Keratinocyte (primary cell): ENCODE measurements at regions not wholly inside any gene's neighbourhood (a gene's known extent, or its start where the extent isn't known, plus 50 kb on each side); places are given as distances from the start of the nearest gene placed in this dataset.

ENCODE experiments used
- DNase-seq: peaks from one replicate; pipeline ENCODE4 v3.0.0-alpha.2; 2011; ENCODE audit warnings: low read depth, missing footprints, low spot score
- FAIRE-seq: peaks from 2 replicates; lab custom pipeline; 2011; peaks lifted over from hg19 to GRCh38; lab: Jason Lieb, UNC
- H2AFZ ChIP-seq: 2 replicates; pipeline ENCODE4 v1.6.0; 2012; ENCODE audit warnings: low read length, control low read depth, inconsistent platforms; ENCODE audit not compliant: control insufficient read depth
- H3K27ac ChIP-seq: 2 replicates; pipeline ENCODE4 v1.5.1; 2011; ENCODE audit warnings: low read length; ENCODE audit not compliant: control insufficient read depth, insufficient read depth
- H3K27me3 ChIP-seq: 3 replicates; pipeline ENCODE4 v1.6.0; 2011; ENCODE audit warnings: low read length; ENCODE audit not compliant: control insufficient read depth, insufficient read depth; ENCODE audit errors: extremely low read depth
- H3K36me3 ChIP-seq, 2 experiments: 2 replicates in 1 of 2; 3 replicates in 1 of 2; pipeline ENCODE4 v1.5.1; 2011; ENCODE audit warnings: low read length in 2 of 2, mild to moderate bottlenecking in 1 of 2; ENCODE audit not compliant: control insufficient read depth in 2 of 2, insufficient read depth in 2 of 2; ENCODE audit errors: extremely low read depth in 1 of 2
- H3K4me1 ChIP-seq: 3 replicates; pipeline ENCODE4 v1.5.1; 2011; ENCODE audit warnings: low read length; ENCODE audit not compliant: control insufficient read depth, insufficient read depth; ENCODE audit errors: extremely low read depth
- H3K4me2 ChIP-seq: 3 replicates; pipeline ENCODE4 v1.6.0; 2011; ENCODE audit warnings: low read depth, low read length; ENCODE audit not compliant: control insufficient read depth, insufficient read depth; ENCODE audit errors: extremely low read depth
- H3K4me3 ChIP-seq, 3 experiments: fragments of 200-600 bp in 1 of 3; sonication (generic) in 1 of 3; 2 replicates in 2 of 3; 3 replicates in 1 of 3; pipeline ENCODE4 v1.5.1; 2011 to 2016; ENCODE audit warnings: low read length in 3 of 3, mild to moderate bottlenecking in 3 of 3, control low read depth in 2 of 3, inconsistent platforms in 1 of 3, low read depth in 1 of 3, mixed read lengths in 1 of 3, mixed run types in 1 of 3, moderate library complexity in 1 of 3; ENCODE audit not compliant: control insufficient read depth in 2 of 3, insufficient read depth in 2 of 3; ENCODE audit errors: extremely low read depth in 1 of 3
- H3K79me2 ChIP-seq: 2 replicates; pipeline ENCODE4 v1.6.0; 2012; ENCODE audit warnings: low read length; ENCODE audit not compliant: control insufficient read depth, insufficient read depth
- H3K9ac ChIP-seq: 3 replicates; pipeline ENCODE4 v1.6.0; 2011; ENCODE audit warnings: low read length; ENCODE audit not compliant: control insufficient read depth, insufficient read depth; ENCODE audit errors: extremely low read depth
- H3K9me1 ChIP-seq: 3 replicates; pipeline ENCODE4 v1.6.0; 2011; ENCODE audit warnings: low read length; ENCODE audit not compliant: control insufficient read depth, insufficient read depth; ENCODE audit errors: extremely low read depth
- H3K9me3 ChIP-seq: 2 replicates; pipeline ENCODE4 v1.5.1; 2012; ENCODE audit warnings: low read depth, low read length; ENCODE audit not compliant: control insufficient read depth
- H4K20me1 ChIP-seq: 3 replicates; pipeline ENCODE4 v1.6.0; 2011; ENCODE audit warnings: low read length; ENCODE audit not compliant: control insufficient read depth, insufficient read depth; ENCODE audit errors: extremely low read depth
- EZH2 ChIP-seq: IDR thresholded peaks from one replicate; pipeline ENCODE4 v1.6.1; 2012; ENCODE audit warnings: inconsistent platforms, mild to moderate bottlenecking, low read length, moderate library complexity
- dilution Hi-C: fragments of 300-500 bp; cut with MboI; formaldehyde crosslinking; loops from one replicate; pipeline ENCODE4 v1.7.0; 2020; ENCODE audit warnings: low sequenced_read_pairs; ENCODE audit not compliant: extremely low pct_ligation_motif_present
- TF ChIP-seq, protein P1 (sequence below), 3 experiments: IDR thresholded peaks in 1 of 3; conservative IDR thresholded peaks in 1 of 3; optimal IDR thresholded peaks in 1 of 3; 2 replicates in 2 of 3; 3 replicates in 1 of 3; pipeline versions ENCODE3 to v1.5.1; 2011; ENCODE audit warnings: low read length in 3 of 3, mild to moderate bottlenecking in 3 of 3, moderate library complexity in 2 of 3, control low read depth in 1 of 3, inconsistent platforms in 1 of 3; ENCODE audit not compliant: insufficient read depth in 2 of 3; ENCODE audit errors: extremely low read depth in 1 of 3

DNA sequence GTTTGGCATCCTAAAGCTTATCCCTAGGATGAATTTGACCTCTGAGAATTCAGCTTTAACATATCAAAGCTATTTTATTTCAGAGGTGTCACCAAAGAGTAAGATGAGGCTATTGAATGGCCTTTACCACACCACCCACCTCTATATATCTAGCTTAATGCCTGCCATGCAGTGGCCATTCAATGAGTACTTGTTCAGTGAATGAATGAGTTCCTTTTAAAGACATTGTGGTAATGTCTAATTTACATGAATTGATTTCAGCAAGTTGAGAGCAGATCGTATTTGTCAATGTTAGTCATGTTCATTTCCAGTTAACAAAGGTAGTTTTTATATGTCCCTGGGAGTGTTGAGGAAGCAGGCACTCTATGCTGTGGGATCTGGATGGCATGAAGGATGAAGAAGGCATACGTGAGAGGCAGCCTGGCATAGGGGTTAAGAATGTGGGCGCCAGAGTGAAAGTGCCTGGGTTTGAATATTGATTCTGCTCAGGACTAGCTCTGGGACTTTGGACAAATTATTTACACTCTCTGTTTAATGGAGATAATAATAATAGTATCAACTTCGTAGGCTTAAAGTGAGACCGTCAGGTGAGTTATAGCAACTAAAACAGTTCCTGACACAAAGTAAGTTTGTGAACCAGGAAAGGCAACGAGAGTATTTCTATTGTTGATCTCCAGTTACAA is 434.1 kb upstream of the CHST9 start:
- H3K9me3 ChIP-seq, result no peaks in the 10 kb centered on the region
- no peaks in the 10 kb centered on the region for H3K27me3 ChIP-seq
- FAIRE-seq, result no peak

GRCh38 chr18:27616324-27616723 is 431.2 kb upstream of the CHST9 start:
- Histone ChIP-seq H3K9me3 (no peaks in the 10 kb centered on the region), H3K36me3 (no peaks in the 10 kb centered on the region), H3K27ac (no peak overlapping the region), H3K9ac (no peak overlapping the region), H3K4me1 (no peaks in the 10 kb centered on the region), H4K20me1 (no peaks in the 10 kb centered on the region), H2AFZ (no peak overlapping the region), H3K79me2 (no peaks in the 10 kb centered on the region), H3K27me3 (no peaks in the 10 kb centered on the region), H3K4me3 (no peak overlapping the region), H3K9me1 (no peaks in the 10 kb centered on the region), H3K4me2 (no peak overlapping the region)
- no peak for TF ChIP-seq EZH2
- TF ChIP-seq, protein P1, sequence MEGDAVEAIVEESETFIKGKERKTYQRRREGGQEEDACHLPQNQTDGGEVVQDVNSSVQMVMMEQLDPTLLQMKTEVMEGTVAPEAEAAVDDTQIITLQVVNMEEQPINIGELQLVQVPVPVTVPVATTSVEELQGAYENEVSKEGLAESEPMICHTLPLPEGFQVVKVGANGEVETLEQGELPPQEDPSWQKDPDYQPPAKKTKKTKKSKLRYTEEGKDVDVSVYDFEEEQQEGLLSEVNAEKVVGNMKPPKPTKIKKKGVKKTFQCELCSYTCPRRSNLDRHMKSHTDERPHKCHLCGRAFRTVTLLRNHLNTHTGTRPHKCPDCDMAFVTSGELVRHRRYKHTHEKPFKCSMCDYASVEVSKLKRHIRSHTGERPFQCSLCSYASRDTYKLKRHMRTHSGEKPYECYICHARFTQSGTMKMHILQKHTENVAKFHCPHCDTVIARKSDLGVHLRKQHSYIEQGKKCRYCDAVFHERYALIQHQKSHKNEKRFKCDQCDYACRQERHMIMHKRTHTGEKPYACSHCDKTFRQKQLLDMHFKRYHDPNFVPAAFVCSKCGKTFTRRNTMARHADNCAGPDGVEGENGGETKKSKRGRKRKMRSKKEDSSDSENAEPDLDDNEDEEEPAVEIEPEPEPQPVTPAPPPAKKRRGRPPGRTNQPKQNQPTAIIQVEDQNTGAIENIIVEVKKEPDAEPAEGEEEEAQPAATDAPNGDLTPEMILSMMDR (optimal IDR thresholded peaks at IDR 0.05 in 1 of 3, IDR thresholded peaks at IDR 0.05 in 1 of 3, conservative IDR thresholded peaks at IDR 0.05 in 1 of 3; ENCODE audit: extremely low read depth in 1 of 3, insufficient read depth in 2 of 3, low read length in 3 of 3), result no peak
- dilution Hi-C loops, result no loop called here
- no peak for DNase-seq
- no peak for FAIRE-seq

More for the DNA sequence above, 434.1 kb upstream of the CHST9 start:
- no peak overlapping the region for H3K27ac ChIP-seq
- H3K4me3 ChIP-seq, result no peak overlapping the region
- H3K79me2 ChIP-seq, result no peaks in the 10 kb centered on the region
- H2AFZ ChIP-seq, result no peak overlapping the region
- dilution Hi-C loops, result no loop called here
- H3K36me3 ChIP-seq, result no peaks in the 10 kb centered on the region
- H3K9ac ChIP-seq, result no peak overlapping the region
- no peaks in the 10 kb centered on the region for H4K20me1 ChIP-seq
- TF ChIP-seq, protein P1 (optimal IDR thresholded peaks at IDR 0.05 in 1 of 3, IDR thresholded peaks at IDR 0.05 in 1 of 3, conservative IDR thresholded peaks at IDR 0.05 in 1 of 3; ENCODE audit: extremely low read depth in 1 of 3, insufficient read depth in 2 of 3, low read length in 3 of 3), result no peak
- TF ChIP-seq EZH2, result no peak
- no peaks in the 10 kb centered on the region for H3K9me1 ChIP-seq
- DNase-seq, result no peak
- H3K4me1 ChIP-seq, result no peaks in the 10 kb centered on the region
- H3K4me2 ChIP-seq, result no peak overlapping the region
